GM10248 (cell line): ENCODE measurements at regions not wholly inside any gene's neighbourhood (a gene's known extent, or its start where the extent isn't known, plus 50 kb on each side); places are given as distances from the start of the nearest gene placed in this dataset.

Source experiments
- CTCF ChIA-PET: fragments of 300-600 bp; sonication (Branson Sonifier 250); formaldehyde crosslinking; extraction: SDS; loops from one replicate; lab custom pipeline; 2021; ENCODE audit warnings: antibody characterized with exemption; lab: Yijun Ruan, JAX
- POLR2A ChIA-PET: fragments of 350-650 bp; sonication (Branson Sonifier 250); formaldehyde crosslinking; extraction: SDS; loops from one replicate; lab custom pipeline; 2020; ENCODE audit warnings: antibody characterized with exemption; lab: Yijun Ruan, JAX
- DNase-seq: peaks from one replicate; pipeline ENCODE4 v3.0.0; 2012; ENCODE audit errors: extremely low spot score
- CTCF ChIP-seq: IDR thresholded peaks from 2 replicates; pipeline ENCODE4 v1.5.1; 2012; ENCODE audit warnings: mild to moderate bottlenecking, low read depth; ENCODE audit errors: extremely low read depth, missing control alignments, control extremely low read depth

GRCh38 chr20:21004386-21005076 lies 101.6 kb downstream of the LINC00237 start:
- TF ChIP-seq CTCF: no peak
- DNase-seq: no peak
- ChIA-PET POLR2A (interaction anchor here (0.6 kb wide), 1 partner anchor 1729 kb away, joined by 3 read pairs; no protein-coding TSS in a partner anchor), CTCF (interaction anchor here (1.1 to 1.7 kb wide), 3 partner anchors 8 to 45 kb away, joined by 4 to 5 read pairs (median 5); no protein-coding TSS in a partner anchor)

- TF ChIP-seq CTCF: no peak
These were observed 102.3 kb downstream of the LINC00237 start for GRCh38 chr20:21003902-21004301.

GRCh38 chr20:21002486-21002885 lies 103.7 kb downstream of the LINC00237 start:
- no peak for DNase-seq
- ChIA-PET CTCF (interaction anchor here (1.0 kb wide), 1 partner anchor 82 kb away, joined by 3 read pairs; no protein-coding TSS in a partner anchor), POLR2A (no interaction called here)
- TF ChIP-seq CTCF: no peak

More at GRCh38 chr20:21003902-21004301, 102.3 kb downstream of the LINC00237 start:
- POLR2A ChIA-PET: interaction anchor here (0.6 kb wide), 1 partner anchor 1729 kb away, joined by 3 read pairs; no protein-coding TSS in a partner anchor
- DNase-seq: no peak
- CTCF ChIA-PET: interaction anchor here (1.3 to 1.7 kb wide), 2 partner anchors 9 to 11 kb away, joined by 5 read pairs; no protein-coding TSS in a partner anchor

GRCh38 chr20:20993372-20993771 lies 112.8 kb downstream of the LINC00237 start:
- no peak for TF ChIP-seq CTCF
- POLR2A ChIA-PET: no interaction called here
- no peak for DNase-seq
- CTCF ChIA-PET: no interaction called here

- no peak for DNase-seq
- ChIA-PET CTCF (no interaction called here), POLR2A (no interaction called here)
- TF ChIP-seq CTCF: no peak
These were observed 113.3 kb downstream of the LINC00237 start for GRCh38 chr20:20992686-20993360.

GRCh38 chr20:20992277-20992676 lies 113.9 kb downstream of the LINC00237 start:
- no peak for DNase-seq
- CTCF ChIA-PET: no interaction called here
- POLR2A ChIA-PET: no interaction called here
- no peak for TF ChIP-seq CTCF
